GM10266 (cell line): ENCODE measurements at regions not wholly inside any gene's neighbourhood (a gene's known extent, or its start where the extent isn't known, plus 50 kb on each side); places are given as distances from the start of the nearest gene placed in this dataset.

Source experiments
- DNase-seq: peaks from one replicate; pipeline ENCODE4 v3.0.0; 2012; ENCODE audit errors: extremely low spot score
- CTCF ChIP-seq: IDR thresholded peaks from 2 replicates; pipeline ENCODE4 v1.5.1; 2012; ENCODE audit warnings: mild to moderate bottlenecking, low read depth; ENCODE audit not compliant: control insufficient read depth, insufficient read depth; ENCODE audit errors: missing control alignments

- no peak for DNase-seq
- TF ChIP-seq CTCF: no peak
Measured at GRCh38 chr9:86771941-86772634, 175.2 kb downstream of the GAS1 start.

GRCh38 chr9:86771420-86771819 lies 175.9 kb downstream of the GAS1 start:
- no peak for DNase-seq
- no peak for TF ChIP-seq CTCF

- no peak for TF ChIP-seq CTCF
- DNase-seq: no peak
Measured at GRCh38 chr9:86768709-86769108, 178.6 kb downstream of the GAS1 start.

DNA sequence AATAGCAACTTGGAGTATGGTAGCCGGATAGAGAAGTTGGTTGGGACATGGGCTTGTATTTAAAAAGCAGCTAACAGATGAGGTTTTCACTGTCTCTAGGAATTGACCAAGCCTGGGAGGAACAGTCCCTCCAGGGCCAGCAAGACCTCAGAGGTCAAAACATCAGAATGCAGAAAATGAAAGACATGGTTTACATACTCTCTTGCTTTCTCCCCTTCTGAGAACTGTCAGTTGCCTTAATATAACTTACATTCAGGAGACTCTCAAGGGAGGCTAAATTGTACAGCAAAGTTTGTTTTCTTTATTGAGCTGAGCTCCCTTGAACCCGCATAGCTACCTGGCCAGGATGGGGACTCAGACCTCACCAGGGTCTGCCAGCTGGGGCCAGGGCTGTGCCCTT lies 179.3 kb downstream of the GAS1 start:
- no peak for TF ChIP-seq CTCF
- no peak for DNase-seq

DNA sequence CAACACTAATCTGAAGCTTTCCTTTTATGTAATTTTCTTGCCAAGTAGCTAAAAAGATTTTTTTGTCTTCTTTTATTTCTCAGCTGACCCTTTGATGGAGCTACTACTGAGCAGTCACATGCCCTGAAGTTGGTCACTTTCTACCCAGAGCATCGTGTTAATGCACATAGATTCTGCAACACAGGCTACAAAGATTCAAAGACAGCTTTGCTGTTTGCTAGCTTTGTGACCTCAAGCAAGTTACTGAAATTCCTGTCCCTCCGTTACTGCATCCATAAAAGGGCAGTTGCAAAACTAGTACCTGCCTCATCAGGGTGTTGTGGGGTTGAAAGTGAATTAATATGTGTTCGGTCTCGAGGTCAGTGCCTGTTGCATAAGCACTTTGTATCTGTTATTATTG lies 179.9 kb downstream of the GAS1 start:
- no peak for TF ChIP-seq CTCF

DNA sequence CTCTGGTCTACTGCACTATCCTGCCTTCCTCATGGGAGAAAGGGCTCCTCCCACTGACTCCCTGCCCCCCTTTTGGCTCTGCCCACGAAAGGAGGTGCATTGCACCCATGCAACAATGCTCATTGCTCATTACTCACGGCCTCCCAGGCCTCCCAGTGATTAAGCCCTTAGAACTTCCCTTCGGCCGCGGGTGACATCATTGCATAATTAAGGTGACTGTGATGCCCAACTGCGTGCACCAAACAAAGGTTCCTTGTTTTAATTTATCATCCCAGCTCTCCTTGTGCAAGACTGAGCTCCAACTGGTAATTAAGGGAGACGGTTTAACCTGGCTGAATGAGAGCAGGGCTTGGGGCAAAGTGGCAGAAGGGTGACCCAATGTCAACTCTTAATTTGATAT lies 180.4 kb downstream of the GAS1 start:
- TF ChIP-seq CTCF: no peak
- DNase-seq: no peak

More for the DNA sequence above, 179.9 kb downstream of the GAS1 start:
- no peak for DNase-seq

DNA sequence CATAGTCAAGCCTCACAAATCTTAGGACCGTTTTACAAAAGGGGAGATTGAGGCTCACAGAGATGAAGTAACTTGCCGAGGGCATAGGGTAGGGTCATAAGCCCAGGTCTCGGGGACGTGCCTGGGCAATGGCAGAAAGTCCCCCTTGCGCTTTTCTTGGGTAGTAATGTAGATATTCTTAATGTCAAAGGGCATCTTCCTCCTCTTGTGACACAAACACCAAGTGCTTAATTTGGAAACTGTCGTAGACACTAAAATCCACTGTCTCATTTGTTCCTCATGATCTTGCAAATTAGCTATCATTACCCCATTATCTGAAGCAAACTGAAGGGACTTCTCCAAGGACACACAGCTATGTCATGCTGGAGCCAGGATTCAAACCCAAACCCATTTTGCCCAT lies 180.8 kb downstream of the GAS1 start:
- DNase-seq: no peak
- TF ChIP-seq CTCF: no peak
